ENCODE measurements at regions not wholly inside any gene's neighbourhood (a gene's known extent, or its start where the extent isn't known, plus 50 kb on each side); places are given as distances from the start of the nearest gene placed in this dataset. TPM values are rescaled to one million over a fixed set of nuclear protein-coding genes. Genes with fewer than 3 reads are reported as not detected.

Small RNAs in the stretch of these regions (microRNA-seq; reads per million reads assigned to microRNA genes)
- gene MIR3144 (ENCODE audit: unreplicated experiment), result not detected
